GM12892 (cell line): ENCODE measurements at regions not wholly inside any gene's neighbourhood (a gene's known extent, or its start where the extent isn't known, plus 50 kb on each side); places are given as distances from the start of the nearest gene placed in this dataset.

ENCODE experiments used
- POLR2A ChIP-seq: IDR thresholded peaks from 2 replicates; pipeline ENCODE4 v1.6.1; 2011; ENCODE audit warnings: low read depth, low read length, control low read depth
- POLR2AphosphoS5 ChIP-seq: IDR thresholded peaks from 2 replicates; pipeline ENCODE4 v1.6.1; 2011; ENCODE audit warnings: low read depth, low read length, control low read depth
- TAF1 ChIP-seq: IDR thresholded peaks from 2 replicates; pipeline ENCODE4 v1.6.1; 2011; ENCODE audit warnings: low read depth, mild to moderate bottlenecking, control low read depth, low read length, borderline replicate concordance

DNA sequence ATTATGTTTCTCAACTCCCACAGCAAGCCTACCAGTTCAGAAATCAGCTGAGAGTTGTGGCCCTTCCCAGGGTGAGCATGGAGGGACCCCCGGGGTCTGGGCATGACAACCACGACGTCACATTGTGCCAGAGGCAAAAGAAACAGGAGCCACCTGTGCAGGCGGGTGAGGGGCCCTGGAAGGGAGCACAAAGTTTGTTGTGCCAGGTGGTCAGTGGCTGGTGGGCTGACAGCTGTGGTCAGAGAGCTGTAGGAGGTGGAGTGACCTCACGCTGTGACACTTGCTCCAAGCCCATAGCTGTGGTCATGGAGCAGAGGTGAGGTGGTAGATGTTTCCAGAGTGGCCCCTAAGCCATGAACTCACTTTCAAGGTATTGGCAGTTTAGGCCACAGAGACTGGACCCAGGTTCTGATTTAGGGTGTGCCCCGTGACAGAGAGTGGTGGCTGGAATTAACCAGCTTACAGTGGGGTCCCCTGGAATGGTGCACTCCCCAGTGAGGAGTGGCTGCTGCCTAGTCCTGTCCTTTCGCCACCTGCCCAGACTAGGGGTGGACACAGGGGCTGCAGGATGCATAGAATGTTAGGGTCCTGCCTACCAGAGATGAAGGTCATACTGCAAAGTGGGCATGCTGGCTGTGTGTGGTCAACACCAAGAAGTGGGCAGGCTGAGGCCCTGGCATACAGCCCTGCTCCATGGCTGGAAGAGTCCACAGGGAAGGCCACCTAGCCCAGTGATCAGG, 136.4 kb downstream of the GLI2 start:
- no peak for TF ChIP-seq TAF1
- TF ChIP-seq POLR2AphosphoS5 = no peak
- TF ChIP-seq POLR2A = no peak
